ENCODE measurements at regions not wholly inside any gene's neighbourhood (a gene's known extent, or its start where the extent isn't known, plus 50 kb on each side); places are given as distances from the start of the nearest gene placed in this dataset.

DNA sequence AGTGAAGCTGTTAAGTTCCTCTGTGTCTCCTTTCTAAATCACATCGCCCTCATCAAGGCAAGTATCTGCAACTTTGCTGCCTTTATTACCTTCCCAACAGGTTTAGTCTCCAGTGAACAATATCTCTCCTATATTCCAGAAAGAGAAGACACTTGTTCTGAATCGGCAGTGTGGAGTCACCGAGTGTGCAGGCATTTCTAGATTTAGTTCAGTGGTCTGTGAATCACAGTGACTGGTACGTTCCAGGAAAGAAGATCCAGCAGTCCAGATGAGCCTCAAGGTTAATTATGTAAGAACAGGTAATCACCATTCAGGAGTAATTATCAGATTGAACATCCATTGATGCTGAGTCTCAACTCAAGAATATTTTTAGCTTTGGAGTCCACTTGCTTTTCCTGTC, 497.0 kb downstream of the FOXO1 start:
- TF ChIP-seq CTCF (IDR thresholded peaks at IDR 0.05; ENCODE audit: insufficient read depth, low read depth, low read length) (no peak), EZH2 (IDR thresholded peaks at IDR 0.05; ENCODE audit: insufficient read depth, low read length) (no peak)

All from astrocyte (in vitro differentiated cells and primary cell).